Adrenal gland (tissue), 5 donors: ENCODE measurements at regions not wholly inside any gene's neighbourhood (a gene's known extent, or its start where the extent isn't known, plus 50 kb on each side); places are given as distances from the start of the nearest gene placed in this dataset.

ENCODE experiments used
- POLR2A ChIP-seq, 2 donors: fragments of 450-650 bp; IDR thresholded peaks; one replicate each; pipeline ENCODE4 v1.6.1; 2017; ENCODE audit warnings: antibody characterized with exemption in 2 of 2, mild to moderate bottlenecking in 2 of 2, moderate library complexity in 1 of 2
- TF ChIP-seq, protein P1 (sequence below), 6 experiments: fragments of 450-650 bp in 4 of 6; fragments of 200-600 bp in 2 of 6; sonication (generic) in 1 of 6; IDR thresholded peaks; 1 replicate in 5 of 6; 2 replicates in 1 of 6; pipeline versions ENCODE4 v1.5.1 to v1.8.0; 2016 to 2021; ENCODE audit warnings: antibody characterized with exemption in 6 of 6, mild to moderate bottlenecking in 2 of 6, moderate library complexity in 1 of 6
- donor health status: DM: no; HTN: no; CAD: no.

DNA sequence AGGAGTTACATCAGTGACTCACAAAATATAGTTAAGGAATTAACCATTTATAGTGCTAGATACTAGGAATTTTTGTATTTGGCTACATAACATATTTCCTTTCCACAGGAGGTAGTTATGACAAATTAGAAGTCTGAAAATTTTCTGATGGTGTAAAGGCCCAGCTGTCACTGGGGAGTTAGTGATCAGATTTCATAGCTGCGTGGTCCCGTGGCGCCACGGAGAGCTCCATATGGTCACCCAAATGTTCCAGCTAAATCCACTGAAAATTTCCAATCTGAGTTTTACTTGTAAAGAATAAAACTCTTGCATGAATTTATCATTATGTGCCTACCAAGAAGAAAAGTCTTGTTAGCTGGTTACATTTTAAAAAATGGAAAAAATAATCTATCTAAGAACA lies 368.9 kb upstream of the PLSCR5 start:
- TF ChIP-seq, protein P1, sequence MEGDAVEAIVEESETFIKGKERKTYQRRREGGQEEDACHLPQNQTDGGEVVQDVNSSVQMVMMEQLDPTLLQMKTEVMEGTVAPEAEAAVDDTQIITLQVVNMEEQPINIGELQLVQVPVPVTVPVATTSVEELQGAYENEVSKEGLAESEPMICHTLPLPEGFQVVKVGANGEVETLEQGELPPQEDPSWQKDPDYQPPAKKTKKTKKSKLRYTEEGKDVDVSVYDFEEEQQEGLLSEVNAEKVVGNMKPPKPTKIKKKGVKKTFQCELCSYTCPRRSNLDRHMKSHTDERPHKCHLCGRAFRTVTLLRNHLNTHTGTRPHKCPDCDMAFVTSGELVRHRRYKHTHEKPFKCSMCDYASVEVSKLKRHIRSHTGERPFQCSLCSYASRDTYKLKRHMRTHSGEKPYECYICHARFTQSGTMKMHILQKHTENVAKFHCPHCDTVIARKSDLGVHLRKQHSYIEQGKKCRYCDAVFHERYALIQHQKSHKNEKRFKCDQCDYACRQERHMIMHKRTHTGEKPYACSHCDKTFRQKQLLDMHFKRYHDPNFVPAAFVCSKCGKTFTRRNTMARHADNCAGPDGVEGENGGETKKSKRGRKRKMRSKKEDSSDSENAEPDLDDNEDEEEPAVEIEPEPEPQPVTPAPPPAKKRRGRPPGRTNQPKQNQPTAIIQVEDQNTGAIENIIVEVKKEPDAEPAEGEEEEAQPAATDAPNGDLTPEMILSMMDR (IDR thresholded peaks at IDR 0.05), result no peak
- TF ChIP-seq POLR2A (IDR thresholded peaks at IDR 0.05), result no peak
